ENCODE measurements at regions not wholly inside any gene's neighbourhood (a gene's known extent, or its start where the extent isn't known, plus 50 kb on each side); places are given as distances from the start of the nearest gene placed in this dataset.

GRCh38 chr7:41459623-41460261, 243.1 kb downstream of the INHBA start:
- FAIRE-seq: no peak
- no peak for DNase-seq (ENCODE audit: insufficient read length)
- TF ChIP-seq POLR2A (IDR thresholded peaks at IDR 0.05; ENCODE audit: low read depth, low read length) (no peak), POLR2AphosphoS5 (IDR thresholded peaks at IDR 0.05; ENCODE audit: low read depth, low read length) (no peak), TAF1 (IDR thresholded peaks at IDR 0.05; ENCODE audit: borderline replicate concordance, low read depth, low read length) (no peak)

GRCh38 chr7:41459183-41459582, 243.7 kb downstream of the INHBA start:
- TF ChIP-seq POLR2AphosphoS5 (IDR thresholded peaks at IDR 0.05; ENCODE audit: low read depth, low read length): no peak
- no peak for TF ChIP-seq TAF1 (IDR thresholded peaks at IDR 0.05; ENCODE audit: borderline replicate concordance, low read depth, low read length)
- no peak for TF ChIP-seq POLR2A (IDR thresholded peaks at IDR 0.05; ENCODE audit: low read depth, low read length)
- FAIRE-seq (no peak), DNase-seq (ENCODE audit: insufficient read length) (no peak)

GRCh38 chr7:41457832-41458437, 245.0 kb downstream of the INHBA start:
- no peak for TF ChIP-seq POLR2AphosphoS5 (IDR thresholded peaks at IDR 0.05; ENCODE audit: low read depth, low read length)

GRCh38 chr7:41451826-41452225, 251.1 kb downstream of the INHBA start:
- no peak for DNase-seq (ENCODE audit: insufficient read length)
- FAIRE-seq: no peak
- no peak for TF ChIP-seq POLR2A (IDR thresholded peaks at IDR 0.05; ENCODE audit: low read depth, low read length)
- no peak for TF ChIP-seq TAF1 (IDR thresholded peaks at IDR 0.05; ENCODE audit: borderline replicate concordance, low read depth, low read length)
- TF ChIP-seq POLR2AphosphoS5 (IDR thresholded peaks at IDR 0.05; ENCODE audit: low read depth, low read length): no peak

More at GRCh38 chr7:41457832-41458437, 245.0 kb downstream of the INHBA start:
- DNase-seq (ENCODE audit: insufficient read length) (no peak), FAIRE-seq (no peak)

GRCh38 chr7:41449694-41450093, 253.2 kb downstream of the INHBA start:
- FAIRE-seq: no peak
- TF ChIP-seq TAF1 (IDR thresholded peaks at IDR 0.05; ENCODE audit: borderline replicate concordance, low read depth, low read length) (no peak), POLR2AphosphoS5 (IDR thresholded peaks at IDR 0.05; ENCODE audit: low read depth, low read length) (no peak), POLR2A (IDR thresholded peaks at IDR 0.05; ENCODE audit: low read depth, low read length) (no peak)
- DNase-seq (ENCODE audit: insufficient read length): no peak

GRCh38 chr7:41449286-41449685, 253.6 kb downstream of the INHBA start:
- TF ChIP-seq POLR2AphosphoS5 (IDR thresholded peaks at IDR 0.05; ENCODE audit: low read depth, low read length) (no peak), TAF1 (IDR thresholded peaks at IDR 0.05; ENCODE audit: borderline replicate concordance, low read depth, low read length) (no peak), POLR2A (IDR thresholded peaks at IDR 0.05; ENCODE audit: low read depth, low read length) (no peak)
- no peak for DNase-seq (ENCODE audit: insufficient read length)
- FAIRE-seq: no peak

GRCh38 chr7:41448104-41448503, 254.8 kb downstream of the INHBA start:
- DNase-seq (ENCODE audit: insufficient read length) (no peak), FAIRE-seq (no peak)
- TF ChIP-seq POLR2AphosphoS5 (IDR thresholded peaks at IDR 0.05; ENCODE audit: low read depth, low read length): no peak
- TF ChIP-seq POLR2A (IDR thresholded peaks at IDR 0.05; ENCODE audit: low read depth, low read length): no peak
- TF ChIP-seq TAF1 (IDR thresholded peaks at IDR 0.05; ENCODE audit: borderline replicate concordance, low read depth, low read length): no peak

GRCh38 chr7:41447450-41448042, 255.3 kb downstream of the INHBA start:
- no peak for FAIRE-seq
- no peak for TF ChIP-seq POLR2AphosphoS5 (IDR thresholded peaks at IDR 0.05; ENCODE audit: low read depth, low read length)
- TF ChIP-seq POLR2A (IDR thresholded peaks at IDR 0.05; ENCODE audit: low read depth, low read length): no peak
- no peak for TF ChIP-seq TAF1 (IDR thresholded peaks at IDR 0.05; ENCODE audit: borderline replicate concordance, low read depth, low read length)

GRCh38 chr7:41446606-41447449, 256.1 kb downstream of the INHBA start:
- no peak for TF ChIP-seq POLR2A (IDR thresholded peaks at IDR 0.05; ENCODE audit: low read depth, low read length)
- TF ChIP-seq TAF1 (IDR thresholded peaks at IDR 0.05; ENCODE audit: borderline replicate concordance, low read depth, low read length): no peak
- no peak for TF ChIP-seq POLR2AphosphoS5 (IDR thresholded peaks at IDR 0.05; ENCODE audit: low read depth, low read length)

More at GRCh38 chr7:41447450-41448042, 255.3 kb downstream of the INHBA start:
- DNase-seq (ENCODE audit: insufficient read length): no peak

GRCh38 chr7:41445946-41446345, 256.9 kb downstream of the INHBA start:
- TF ChIP-seq POLR2AphosphoS5 (IDR thresholded peaks at IDR 0.05; ENCODE audit: low read depth, low read length) (no peak), TAF1 (IDR thresholded peaks at IDR 0.05; ENCODE audit: borderline replicate concordance, low read depth, low read length) (no peak), POLR2A (IDR thresholded peaks at IDR 0.05; ENCODE audit: low read depth, low read length) (no peak)
- FAIRE-seq: no peak
- no peak for DNase-seq (ENCODE audit: insufficient read length)

More at GRCh38 chr7:41446606-41447449, 256.1 kb downstream of the INHBA start:
- FAIRE-seq (no peak), DNase-seq (ENCODE audit: insufficient read length) (no peak)

GRCh38 chr7:41445432-41445831, 257.5 kb downstream of the INHBA start:
- DNase-seq (ENCODE audit: insufficient read length) (no peak), FAIRE-seq (no peak)
- no peak for TF ChIP-seq TAF1 (IDR thresholded peaks at IDR 0.05; ENCODE audit: borderline replicate concordance, low read depth, low read length)
- no peak for TF ChIP-seq POLR2AphosphoS5 (IDR thresholded peaks at IDR 0.05; ENCODE audit: low read depth, low read length)
- no peak for TF ChIP-seq POLR2A (IDR thresholded peaks at IDR 0.05; ENCODE audit: low read depth, low read length)
